ENCODE measurements at regions not wholly inside any gene's neighbourhood (a gene's known extent, or its start where the extent isn't known, plus 50 kb on each side); places are given as distances from the start of the nearest gene placed in this dataset.

DNA sequence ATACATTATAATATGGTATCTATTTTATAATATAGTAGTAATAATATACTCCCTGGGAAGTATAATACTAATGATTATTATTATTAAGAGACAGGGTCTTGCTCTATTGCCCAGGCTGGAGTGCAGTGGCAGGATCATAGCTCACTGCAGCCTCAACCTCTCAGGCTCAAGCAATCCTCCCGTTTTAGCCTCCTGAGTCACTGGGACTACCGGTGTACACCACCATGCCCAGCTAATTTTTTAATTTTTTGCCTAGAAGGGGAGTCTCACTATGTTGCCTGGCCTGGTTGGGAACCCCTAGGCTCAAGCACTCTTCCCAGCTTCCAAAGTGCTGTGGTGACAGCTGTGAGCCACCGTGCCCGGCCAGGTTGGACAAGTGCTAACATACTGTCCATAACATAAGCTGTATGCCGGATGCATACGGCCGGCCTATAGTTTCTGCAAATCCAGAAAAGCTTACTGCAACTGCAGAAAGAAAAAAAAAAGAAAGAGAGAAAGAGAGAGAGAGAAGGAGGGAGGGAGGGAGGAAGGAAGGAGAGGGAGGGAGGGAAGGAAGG, 94.2 kb upstream of the PPP2R3B start:
- TF ChIP-seq, protein P1, sequence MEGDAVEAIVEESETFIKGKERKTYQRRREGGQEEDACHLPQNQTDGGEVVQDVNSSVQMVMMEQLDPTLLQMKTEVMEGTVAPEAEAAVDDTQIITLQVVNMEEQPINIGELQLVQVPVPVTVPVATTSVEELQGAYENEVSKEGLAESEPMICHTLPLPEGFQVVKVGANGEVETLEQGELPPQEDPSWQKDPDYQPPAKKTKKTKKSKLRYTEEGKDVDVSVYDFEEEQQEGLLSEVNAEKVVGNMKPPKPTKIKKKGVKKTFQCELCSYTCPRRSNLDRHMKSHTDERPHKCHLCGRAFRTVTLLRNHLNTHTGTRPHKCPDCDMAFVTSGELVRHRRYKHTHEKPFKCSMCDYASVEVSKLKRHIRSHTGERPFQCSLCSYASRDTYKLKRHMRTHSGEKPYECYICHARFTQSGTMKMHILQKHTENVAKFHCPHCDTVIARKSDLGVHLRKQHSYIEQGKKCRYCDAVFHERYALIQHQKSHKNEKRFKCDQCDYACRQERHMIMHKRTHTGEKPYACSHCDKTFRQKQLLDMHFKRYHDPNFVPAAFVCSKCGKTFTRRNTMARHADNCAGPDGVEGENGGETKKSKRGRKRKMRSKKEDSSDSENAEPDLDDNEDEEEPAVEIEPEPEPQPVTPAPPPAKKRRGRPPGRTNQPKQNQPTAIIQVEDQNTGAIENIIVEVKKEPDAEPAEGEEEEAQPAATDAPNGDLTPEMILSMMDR (IDR thresholded peaks at IDR 0.05; ENCODE audit: low read depth, low read length, poor library complexity, severe bottlenecking) = no peak
- TF ChIP-seq EZH2phosphoT487 (IDR thresholded peaks at IDR 0.05; ENCODE audit: borderline replicate concordance, low read length) = no peak
